GM12878 (cell line): ENCODE measurements at regions not wholly inside any gene's neighbourhood (a gene's known extent, or its start where the extent isn't known, plus 50 kb on each side); places are given as distances from the start of the nearest gene placed in this dataset.

ENCODE experiments used
- EP300 ChIP-seq, 2 experiments: fragments of 150-350 bp in 1 of 2; IDR thresholded peaks; 2 replicates each; pipeline ENCODE4 v1.6.1; 2011 to 2012; ENCODE audit warnings: low read depth in 2 of 2, low read length in 2 of 2, borderline replicate concordance in 1 of 2, improper control_type of control experiment in 1 of 2, inconsistent platforms in 1 of 2; ENCODE audit not compliant: control insufficient read depth in 1 of 2
- RAD21 ChIP-seq: IDR thresholded peaks from 2 replicates; pipeline ENCODE4 v1.6.1; 2011; ENCODE audit warnings: mild to moderate bottlenecking, low read depth, low read length, moderate library complexity; ENCODE audit not compliant: insufficient read depth

- TF ChIP-seq EP300 (IDR thresholded peaks at IDR 0.05; ENCODE audit: borderline replicate concordance in 1 of 2, control insufficient read depth in 1 of 2, low read depth in 2 of 2, low read length in 2 of 2) (no peak), RAD21 (no peak)
These were observed 54.2 kb upstream of the PTPRS start for GRCh38 chr19:5394551-5395505.
